ENCODE measurements at regions not wholly inside any gene's neighbourhood (a gene's known extent, or its start where the extent isn't known, plus 50 kb on each side); places are given as distances from the start of the nearest gene placed in this dataset.

GRCh38 chr17:73924909-73925186, 278.6 kb upstream of the RPL38 start:
- H3K36me3 ChIP-seq: no peaks in the 10 kb centered on the region
- no peaks in the 10 kb centered on the region for H3K9me3 ChIP-seq
- intact Hi-C loops (cut with DNase I; ENCODE audit: low total_unique reads): no loop called here
- H3K4me3 ChIP-seq: no peak overlapping the region
- no peak for DNase-seq
- no peak overlapping the region for H3K27ac ChIP-seq
- no peaks in the 10 kb centered on the region for H3K27me3 ChIP-seq
- no peaks in the 10 kb centered on the region for H3K4me1 ChIP-seq
- no peak for TF ChIP-seq POLR2A (IDR thresholded peaks at IDR 0.05)
- no peak for TF ChIP-seq CTCF (IDR thresholded peaks at IDR 0.05)

GRCh38 chr17:73929860-73930430, 273.5 kb upstream of the RPL38 start:
- Histone ChIP-seq H3K27me3 (no peaks in the 10 kb centered on the region), H3K9me3 (no peaks in the 10 kb centered on the region), H3K4me3 (no peak overlapping the region), H3K36me3 (no peaks in the 10 kb centered on the region), H3K27ac (no peak overlapping the region), H3K4me1 (no peaks in the 10 kb centered on the region)
- no peak for DNase-seq
- intact Hi-C loops (cut with DNase I; ENCODE audit: low total_unique reads): no loop called here
- TF ChIP-seq CTCF (IDR thresholded peaks at IDR 0.05) (no peak), POLR2A (IDR thresholded peaks at IDR 0.05) (no peak)

GRCh38 chr17:73932216-73932749, 271.2 kb upstream of the RPL38 start:
- Histone ChIP-seq H3K27ac (no peak overlapping the region), H3K9me3 (no peaks in the 10 kb centered on the region), H3K4me3 (no peak overlapping the region), H3K36me3 (no peaks in the 10 kb centered on the region), H3K4me1 (no peaks in the 10 kb centered on the region), H3K27me3 (no peaks in the 10 kb centered on the region)
- intact Hi-C loops (cut with DNase I; ENCODE audit: low total_unique reads): no loop called here
- no peak for DNase-seq
- TF ChIP-seq CTCF (IDR thresholded peaks at IDR 0.05): no peak

GRCh38 chr17:73933164-73933766, 270.2 kb upstream of the RPL38 start:
- no peaks in the 10 kb centered on the region for H3K36me3 ChIP-seq
- no peaks in the 10 kb centered on the region for H3K4me1 ChIP-seq
- no peaks in the 10 kb centered on the region for H3K27me3 ChIP-seq
- no peak for DNase-seq
- TF ChIP-seq POLR2A (IDR thresholded peaks at IDR 0.05): no peak
- no peaks in the 10 kb centered on the region for H3K9me3 ChIP-seq
- H3K27ac ChIP-seq: no peak overlapping the region
- no peak overlapping the region for H3K4me3 ChIP-seq
- intact Hi-C loops (cut with DNase I; ENCODE audit: low total_unique reads): no loop called here

GRCh38 chr17:73933871-73934270, 269.6 kb upstream of the RPL38 start:
- Histone ChIP-seq H3K27ac (no peak overlapping the region), H3K27me3 (no peaks in the 10 kb centered on the region), H3K4me1 (no peaks in the 10 kb centered on the region), H3K4me3 (no peak overlapping the region), H3K36me3 (no peaks in the 10 kb centered on the region), H3K9me3 (no peaks in the 10 kb centered on the region)
- no peak for TF ChIP-seq CTCF (IDR thresholded peaks at IDR 0.05)
- TF ChIP-seq POLR2A (IDR thresholded peaks at IDR 0.05): no peak
- intact Hi-C loops (cut with DNase I; ENCODE audit: low total_unique reads): no loop called here
- DNase-seq: no peak

- no peaks in the 10 kb centered on the region for H3K4me1 ChIP-seq
- intact Hi-C loops (cut with DNase I; ENCODE audit: low total_unique reads): no loop called here
- no peaks in the 10 kb centered on the region for H3K27me3 ChIP-seq
Measured at GRCh38 chr17:73934696-73935095, 268.8 kb upstream of the RPL38 start.

More at GRCh38 chr17:73934696-73935095, 268.8 kb upstream of the RPL38 start:
- DNase-seq: no peak
- TF ChIP-seq POLR2A (IDR thresholded peaks at IDR 0.05) (no peak), CTCF (IDR thresholded peaks at IDR 0.05) (no peak)
- Histone ChIP-seq H3K36me3 (no peaks in the 10 kb centered on the region), H3K27ac (no peak overlapping the region), H3K9me3 (no peaks in the 10 kb centered on the region), H3K4me3 (no peak overlapping the region)

Data from uterus (tissue), 3 donors.